Activated naive CD4-positive, alpha-beta T cell treated with Interleukin-2 at 50 U/mL for 16 hours (primary cell): ENCODE measurements at regions not wholly inside any gene's neighbourhood (a gene's known extent, or its start where the extent isn't known, plus 50 kb on each side); places are given as distances from the start of the nearest gene placed in this dataset.

Experiments
- DNase-seq: peaks from one replicate; pipeline ENCODE4 v3.0.0-alpha.2; 2020

DNA sequence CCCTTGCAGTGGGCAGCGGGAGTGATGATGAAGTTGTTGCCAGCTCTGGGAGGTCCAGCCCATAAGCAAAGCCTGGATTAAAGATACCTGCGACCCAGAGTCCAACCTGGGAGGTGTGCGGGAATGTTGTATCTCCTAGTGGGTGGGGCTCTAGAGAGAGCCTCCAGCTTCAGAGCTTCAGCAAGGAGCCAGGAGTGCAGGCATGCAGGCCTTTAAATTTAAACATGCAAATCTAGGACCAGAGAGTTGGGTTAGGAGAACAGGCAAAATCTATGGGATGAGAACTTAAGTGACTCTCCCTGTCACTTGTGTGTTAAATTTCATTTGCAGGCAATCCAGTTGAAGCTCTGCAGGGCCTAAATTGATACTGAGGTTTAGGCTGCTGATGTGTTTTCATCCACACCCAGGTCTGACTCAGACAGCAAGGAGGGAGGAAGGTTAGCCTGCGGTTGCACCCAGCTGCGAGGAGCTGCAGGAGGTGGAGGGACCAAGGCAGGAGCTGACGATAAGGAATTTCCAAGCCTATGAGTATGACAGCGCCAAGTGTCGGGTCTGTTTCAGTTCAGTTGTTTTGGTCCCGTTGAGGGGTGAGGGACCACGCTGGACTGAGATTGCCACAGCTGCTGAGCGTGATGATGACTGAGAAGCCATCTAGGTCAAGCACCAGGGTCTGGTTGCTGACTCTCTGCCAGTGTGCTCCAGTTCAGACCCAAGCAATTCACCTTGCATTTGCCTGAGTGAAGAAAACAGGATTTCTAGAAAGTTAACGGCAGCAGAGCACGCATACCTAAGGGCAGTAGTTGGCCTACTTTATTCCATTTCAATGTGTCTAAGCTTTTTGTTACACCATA lies 243.0 kb downstream of the ICE1 start:
- no peak for DNase-seq

DNA sequence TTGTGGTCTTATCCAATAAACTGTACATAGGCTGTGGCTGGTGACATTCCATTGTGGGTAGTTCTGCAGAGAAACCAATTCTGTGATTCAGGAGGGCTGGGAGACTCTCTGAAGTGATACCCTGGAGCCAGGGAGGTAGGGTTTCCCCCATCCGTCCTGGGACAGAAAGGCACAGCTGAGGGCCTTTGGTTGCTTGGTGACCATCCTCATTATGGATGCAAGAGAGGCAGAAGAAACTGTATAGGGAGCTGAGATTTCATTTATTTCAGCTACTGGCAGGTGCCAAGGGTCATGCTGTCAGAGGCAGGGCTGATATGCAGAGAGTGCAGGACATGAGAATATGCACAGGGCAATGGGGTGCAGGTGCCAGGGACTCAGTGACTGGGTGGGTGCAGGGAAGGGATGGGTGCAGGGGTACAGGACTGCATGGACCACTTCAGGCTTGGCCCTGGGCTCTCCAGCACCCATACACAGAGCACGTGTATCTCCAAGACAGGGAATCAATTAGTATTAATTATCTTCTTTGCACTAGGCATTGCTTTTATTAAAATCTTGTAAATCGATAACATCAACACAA lies 236.5 kb downstream of the ICE1 start:
- no peak for DNase-seq

DNA sequence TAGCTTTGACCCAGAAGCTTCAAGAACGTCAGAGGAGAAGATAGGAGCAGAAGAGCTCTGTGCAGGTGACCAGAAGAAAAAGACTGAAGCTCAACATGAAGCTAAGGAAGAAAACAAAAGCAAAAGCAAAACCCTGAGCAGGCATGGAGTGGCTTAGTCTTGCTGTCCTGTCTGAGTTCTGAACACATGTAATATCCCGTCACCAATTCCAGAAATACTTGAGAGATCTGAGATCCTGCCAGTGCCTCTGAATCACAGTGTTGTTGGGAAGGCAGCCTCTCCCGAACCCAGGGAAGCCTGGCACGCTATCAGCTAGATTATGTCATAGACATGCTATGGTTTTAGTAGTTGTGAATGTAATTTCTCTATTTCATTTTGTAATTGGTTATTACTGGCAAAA lies 235.7 kb downstream of the ICE1 start:
- DNase-seq: no peak

DNA sequence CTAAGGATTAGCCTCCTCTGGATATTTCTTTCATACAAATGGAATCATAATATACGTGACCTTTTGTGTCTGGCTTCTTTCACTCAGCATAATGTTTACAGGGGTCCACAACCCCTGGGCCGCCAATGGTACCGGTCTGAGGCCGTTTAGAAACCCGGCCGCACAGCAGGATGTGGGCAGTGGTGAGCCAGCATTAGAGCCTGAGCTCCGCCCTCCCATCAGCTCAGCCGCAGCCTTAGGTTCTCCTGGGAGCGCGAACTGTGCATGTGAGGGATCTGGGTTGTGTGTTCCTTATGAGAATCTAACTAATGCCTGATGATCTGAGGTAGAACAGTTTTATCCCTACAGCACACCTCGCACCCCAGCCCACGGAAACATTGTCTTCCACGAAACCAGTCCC lies 229.7 kb downstream of the ICE1 start:
- DNase-seq: no peak

DNA sequence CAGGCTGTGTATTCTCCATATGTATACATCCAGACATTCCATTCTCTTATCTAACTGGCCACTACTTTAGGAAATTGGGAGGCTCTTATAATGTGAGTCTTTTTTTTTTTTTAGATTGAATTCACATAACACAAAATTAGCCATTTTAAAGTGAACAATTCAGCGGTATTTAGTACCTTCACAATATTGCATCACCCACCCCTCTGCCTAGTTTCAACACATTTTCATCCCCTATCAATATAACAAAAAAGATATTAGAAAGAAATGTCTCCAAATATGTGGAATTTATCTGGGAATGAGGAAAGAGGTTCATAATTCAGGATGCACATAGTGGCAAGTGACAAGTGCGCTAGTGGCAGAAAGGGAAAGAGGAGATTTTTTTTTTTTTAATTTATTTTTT lies 228.5 kb downstream of the ICE1 start:
- DNase-seq: no peak

DNA sequence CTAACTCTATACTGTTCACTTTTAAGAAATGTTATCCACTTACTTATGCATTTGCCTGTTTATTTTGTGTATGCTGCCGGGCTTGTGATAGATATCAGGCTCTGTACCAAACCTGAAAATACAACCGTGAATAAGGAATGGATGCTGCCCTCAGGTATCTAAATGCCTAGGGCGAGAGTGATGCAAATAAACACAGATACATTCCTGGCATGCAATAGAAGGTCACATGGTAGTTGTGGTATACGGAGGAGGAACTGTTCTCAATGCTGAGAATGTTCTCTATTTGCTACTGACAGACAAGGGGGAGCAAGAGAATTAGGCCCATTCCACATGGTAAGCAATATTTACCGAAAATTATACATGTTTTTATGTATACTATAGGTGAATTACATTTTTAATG lies 227.8 kb downstream of the ICE1 start:
- no peak for DNase-seq

DNA sequence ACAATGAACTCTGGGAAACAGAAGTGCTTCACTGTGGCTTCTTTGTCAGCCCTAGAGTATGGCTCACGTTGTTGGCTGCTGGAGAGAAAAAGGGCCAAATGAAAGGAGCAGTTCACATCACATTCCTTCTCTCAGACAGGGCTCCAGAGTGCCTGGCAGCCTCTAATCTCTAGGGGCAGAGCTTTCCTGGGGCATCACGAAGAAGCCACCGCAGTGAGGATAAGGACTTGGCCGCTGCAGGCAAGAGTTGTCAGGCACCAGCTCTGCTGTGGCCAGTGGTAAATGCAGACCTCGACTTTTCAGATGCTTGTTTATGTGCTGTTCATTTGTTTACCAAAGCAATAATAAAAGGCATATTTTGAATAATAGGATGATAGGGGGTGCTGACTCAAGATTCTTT lies 227.2 kb downstream of the ICE1 start:
- no peak for DNase-seq

DNA sequence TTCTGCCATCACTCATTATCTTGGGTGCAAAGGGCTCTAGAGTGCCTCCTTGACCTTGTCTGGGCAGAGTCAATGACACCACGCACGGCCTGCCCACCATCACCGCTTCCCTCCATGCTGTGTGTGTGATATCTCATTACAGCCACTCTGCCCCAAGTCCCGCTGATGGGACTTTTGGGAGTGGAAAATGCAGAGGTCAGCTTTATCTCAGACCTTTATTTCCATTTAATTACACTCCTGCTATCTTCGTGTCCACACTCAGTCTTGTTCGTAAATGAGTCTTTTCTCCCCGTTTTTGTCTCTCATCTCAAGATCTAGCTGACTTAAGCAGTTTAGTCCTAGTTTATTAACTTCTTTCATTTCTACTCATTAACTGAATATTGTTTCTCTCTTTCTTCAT lies 226.2 kb downstream of the ICE1 start:
- DNase-seq: no peak

DNA sequence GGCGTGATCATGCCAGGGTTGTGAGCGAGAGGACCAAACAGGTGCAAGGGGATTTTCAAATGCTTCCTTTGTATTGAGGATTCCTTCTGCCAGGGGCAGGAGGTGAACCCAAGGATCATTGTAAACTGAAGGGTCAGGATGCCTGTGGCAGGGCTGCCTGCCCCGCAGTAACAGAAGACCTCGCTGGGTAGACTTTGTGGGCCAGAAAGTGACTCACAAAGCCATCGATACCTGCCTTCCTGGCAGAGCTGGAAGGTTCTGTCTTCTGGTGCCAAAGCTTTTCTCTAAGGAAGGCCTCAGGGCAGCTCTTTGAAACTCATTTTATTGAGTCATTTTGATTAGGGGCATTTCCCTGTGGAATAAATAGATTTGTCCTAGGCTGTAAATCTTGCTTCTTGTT lies 223.4 kb downstream of the ICE1 start:
- no peak for DNase-seq

DNA sequence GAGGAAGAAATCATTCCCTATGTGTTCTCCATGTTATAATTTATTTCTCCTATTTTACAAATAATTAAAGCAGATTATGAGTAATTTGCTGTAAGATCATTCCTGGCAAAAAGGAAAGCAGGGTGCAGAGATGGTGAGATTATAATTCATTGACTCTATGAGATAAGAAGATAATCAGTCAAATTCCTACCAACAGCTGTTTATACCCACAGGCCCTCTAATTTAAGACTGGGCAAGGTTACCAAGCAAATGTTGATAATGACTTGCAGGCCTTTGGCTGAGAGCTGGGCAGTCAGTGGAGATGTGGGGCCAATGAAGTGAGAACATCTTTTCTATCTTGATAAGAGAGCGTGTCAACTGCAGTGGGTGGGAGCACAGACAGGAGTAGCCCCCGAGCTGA lies 222.7 kb downstream of the ICE1 start:
- DNase-seq: no peak

DNA sequence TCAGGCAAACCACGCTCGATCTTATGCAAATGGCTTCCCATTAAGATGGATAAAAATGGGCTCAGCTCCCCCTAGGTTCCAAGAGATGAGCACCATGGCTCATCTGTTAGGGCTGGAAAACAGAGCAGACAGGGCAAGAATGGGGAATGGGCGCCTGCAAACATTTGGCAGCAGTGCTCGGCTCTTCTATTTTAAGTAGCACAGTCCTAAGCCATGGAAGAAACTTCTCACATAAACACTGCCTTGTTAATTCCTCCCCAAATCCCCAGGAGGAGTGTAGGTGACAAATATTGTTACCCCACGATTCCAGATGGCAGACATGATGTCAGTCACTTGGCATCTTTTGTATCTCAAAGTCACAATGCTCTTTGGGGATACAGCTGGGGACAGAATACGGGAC lies 221.8 kb downstream of the ICE1 start:
- no peak for DNase-seq

DNA sequence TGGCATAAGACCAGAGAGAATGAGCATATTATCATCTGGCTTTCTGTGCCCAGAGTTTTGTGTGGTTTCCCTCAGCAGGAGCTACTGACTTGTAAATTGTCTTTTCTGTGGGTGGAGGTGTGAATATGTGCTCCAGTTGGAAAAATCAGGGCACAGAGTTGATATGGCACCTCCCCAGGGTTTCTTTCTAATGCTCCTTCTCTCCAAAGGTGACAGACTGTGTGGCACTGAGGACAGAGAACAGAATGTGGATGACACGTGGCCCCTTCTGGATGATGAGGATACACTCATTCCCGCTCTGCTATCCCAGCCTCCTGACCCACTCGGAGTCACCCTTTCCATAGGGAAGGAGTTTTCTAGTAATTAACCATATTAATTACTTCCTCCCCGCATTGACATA lies 221.0 kb downstream of the ICE1 start:
- DNase-seq: no peak

DNA sequence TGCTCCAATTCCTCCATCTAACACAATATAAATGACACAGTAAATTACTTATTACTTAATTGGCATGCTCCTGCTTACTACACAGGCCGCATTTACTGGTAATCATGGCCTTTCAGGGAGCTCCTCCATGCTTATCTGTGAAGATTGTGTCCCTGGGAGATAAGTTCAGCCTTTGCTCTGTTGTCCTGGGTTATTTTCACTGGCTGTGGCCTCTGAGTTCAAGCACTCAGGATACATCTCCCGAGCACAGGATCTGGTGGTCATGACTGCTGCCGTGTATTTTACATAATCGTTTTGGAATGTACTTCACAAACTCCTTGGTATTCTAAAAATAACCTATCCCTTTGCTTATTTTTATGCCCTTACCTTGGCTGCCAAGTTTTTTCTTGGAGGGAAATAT lies 215.7 kb downstream of the ICE1 start:
- DNase-seq: no peak

DNA sequence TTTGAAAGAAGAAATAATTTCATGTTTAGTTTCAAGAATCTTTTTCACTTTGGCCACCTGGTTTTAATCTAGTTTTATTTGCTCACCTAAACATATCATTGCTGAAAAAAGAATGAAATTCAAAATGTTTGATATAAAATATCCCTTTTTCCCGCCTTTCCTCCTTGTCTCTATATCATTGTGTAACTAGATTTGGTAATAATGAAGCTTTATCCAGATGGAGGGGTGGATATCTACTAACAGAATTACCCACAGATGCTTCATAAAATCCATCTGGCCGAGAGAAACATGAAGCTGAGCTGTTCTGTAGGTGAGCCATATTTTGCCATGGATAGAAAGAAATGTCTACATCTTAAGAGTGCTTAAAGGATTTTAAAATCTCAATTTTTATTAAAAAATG lies 214.7 kb downstream of the ICE1 start:
- no peak for DNase-seq

DNA sequence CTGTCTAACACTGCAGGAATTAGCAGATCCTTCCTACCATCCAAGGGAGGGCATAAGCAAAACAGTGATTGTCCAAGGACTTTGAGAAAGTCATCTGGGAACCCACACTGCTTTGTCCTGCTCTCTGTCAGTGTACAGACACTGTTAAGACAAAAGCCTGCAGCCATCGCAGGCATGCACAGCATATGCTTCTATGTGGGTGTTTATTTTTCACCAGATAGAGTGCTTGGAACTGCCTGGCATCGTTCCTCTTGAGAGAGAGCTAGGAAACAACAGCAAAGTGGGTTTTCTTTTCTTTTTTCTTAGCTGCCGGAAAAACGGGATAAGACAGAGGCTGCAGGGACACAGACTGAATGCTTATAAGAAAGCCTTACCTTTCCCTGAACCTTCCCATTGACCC lies 212.3 kb downstream of the ICE1 start:
- DNase-seq: no peak

DNA sequence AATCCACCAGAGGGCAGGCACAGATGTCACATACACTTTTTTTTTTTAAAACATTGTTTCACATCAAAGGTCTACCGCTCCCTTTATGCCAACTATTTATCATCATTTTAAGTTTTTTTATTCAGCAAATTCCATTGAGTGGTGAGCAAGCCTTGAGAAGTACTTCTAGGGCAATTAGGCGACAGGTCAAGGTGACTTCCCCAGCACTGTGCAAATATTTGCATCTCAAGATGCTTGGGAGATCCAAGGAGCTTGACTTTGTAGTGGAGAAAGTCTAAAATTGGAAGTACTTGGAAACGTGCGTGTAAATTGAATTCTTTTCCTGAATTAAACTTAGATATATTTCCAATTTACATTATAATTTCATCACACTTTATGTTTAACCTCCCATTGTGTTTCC lies 211.1 kb downstream of the ICE1 start:
- no peak for DNase-seq

DNA sequence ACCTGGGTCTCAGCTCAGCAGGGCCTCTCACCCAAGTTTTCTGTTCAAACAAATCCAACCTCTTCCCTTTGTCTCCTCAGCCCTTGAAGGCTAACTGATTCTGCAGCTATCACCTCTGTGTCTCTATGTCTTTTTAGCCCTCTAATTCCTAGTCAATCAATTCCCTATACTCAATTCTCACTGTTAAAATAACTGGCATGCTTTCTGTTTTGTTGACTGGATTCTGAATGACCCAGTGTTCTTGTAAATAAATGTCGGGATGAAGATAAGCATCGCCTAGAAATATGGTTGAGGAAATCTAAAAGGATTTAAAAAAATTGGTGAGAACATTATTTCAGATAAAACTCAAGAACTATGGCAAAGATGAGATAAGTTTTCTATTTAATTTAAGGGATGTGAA lies 210.2 kb downstream of the ICE1 start:
- no peak for DNase-seq

DNA sequence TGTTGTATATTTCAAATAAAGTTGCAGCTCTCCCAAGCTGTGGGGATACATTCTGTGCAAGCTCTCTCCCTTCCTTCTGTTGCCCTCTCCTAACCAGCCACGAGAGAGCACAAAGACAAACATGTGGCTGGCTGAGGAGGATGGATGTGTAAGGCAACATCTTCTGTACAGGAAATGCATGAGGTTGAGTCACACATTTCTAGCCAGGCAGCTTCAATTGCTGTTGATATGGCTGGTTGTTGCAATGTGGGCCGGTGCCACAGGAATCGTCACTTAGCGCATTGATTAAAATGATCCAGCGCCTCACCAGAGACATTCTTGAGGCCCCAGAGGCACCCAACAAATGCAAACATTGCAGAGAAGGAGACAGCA lies 207.1 kb downstream of the ICE1 start:
- no peak for DNase-seq

DNA sequence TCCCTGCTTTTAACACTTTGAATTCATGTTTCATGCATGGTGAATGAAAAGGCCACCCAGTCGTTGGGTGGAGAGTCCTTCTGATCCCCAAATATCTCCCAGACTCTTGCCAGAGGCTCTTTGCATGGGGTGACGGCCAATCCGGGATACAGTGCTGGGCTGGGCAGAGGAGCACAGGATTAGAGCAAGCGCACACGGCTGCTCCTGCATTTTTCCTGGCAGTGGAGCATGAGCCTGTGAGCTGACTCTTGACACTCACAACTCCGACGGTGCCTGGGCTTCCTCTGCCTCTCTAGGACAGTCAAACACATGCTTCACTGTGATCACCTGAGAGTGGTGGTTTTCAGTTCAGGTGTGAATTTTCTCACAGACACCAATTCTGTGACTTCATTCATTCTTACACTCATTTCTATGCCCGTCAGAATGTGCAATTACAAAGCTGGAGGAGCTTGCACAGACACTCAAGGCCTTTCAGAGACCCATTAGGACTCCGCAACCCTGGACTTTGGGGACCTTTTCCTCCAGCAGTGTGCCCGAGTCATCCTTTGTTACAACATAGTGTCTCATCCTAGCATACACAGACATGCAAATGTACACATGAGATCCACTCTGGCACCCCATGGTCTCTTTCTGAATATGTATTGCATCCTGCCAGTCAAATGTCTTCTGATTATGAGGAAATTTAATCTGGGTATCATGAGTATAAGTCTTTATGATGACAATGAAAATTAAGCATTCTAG lies 206.6 kb downstream of the ICE1 start:
- no peak for DNase-seq

DNA sequence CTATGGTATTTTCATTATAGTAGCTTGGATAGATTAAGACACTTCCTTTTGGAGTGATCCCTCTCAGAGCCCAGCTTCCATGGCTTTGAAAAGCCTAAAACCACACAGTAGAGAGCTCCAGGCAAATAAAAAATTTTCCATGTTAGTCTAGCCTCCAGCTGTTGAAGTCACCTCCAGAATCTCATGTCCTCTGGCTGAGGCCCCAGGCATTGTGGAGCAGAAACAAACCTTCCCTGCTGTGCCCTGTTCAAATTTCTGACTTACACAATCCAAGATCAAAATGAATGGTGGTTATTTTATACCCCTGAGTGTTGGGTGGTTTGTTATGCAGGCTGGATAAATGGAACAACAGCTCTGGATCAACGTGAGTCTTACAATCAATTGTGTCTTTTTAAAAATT lies 203.9 kb downstream of the ICE1 start:
- DNase-seq: no peak

DNA sequence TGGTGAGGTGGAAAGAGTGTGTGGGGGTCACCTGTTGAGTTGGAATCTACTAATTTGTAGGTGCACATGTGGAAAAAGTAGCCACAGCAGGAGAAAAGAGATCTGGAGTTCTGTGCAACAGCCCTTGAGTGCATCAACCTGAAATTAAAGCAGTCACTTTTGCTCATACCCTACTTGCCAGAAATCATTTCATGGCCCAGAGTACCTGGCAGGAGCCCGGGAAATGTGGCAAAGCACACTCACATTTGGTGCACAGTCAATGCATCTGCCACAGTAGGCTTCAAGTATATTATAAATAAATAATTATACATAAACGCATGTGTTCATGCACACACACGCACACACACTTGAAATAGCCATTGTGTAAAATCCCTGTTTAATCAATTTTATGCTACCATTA lies 203.0 kb downstream of the ICE1 start:
- DNase-seq: no peak

DNA sequence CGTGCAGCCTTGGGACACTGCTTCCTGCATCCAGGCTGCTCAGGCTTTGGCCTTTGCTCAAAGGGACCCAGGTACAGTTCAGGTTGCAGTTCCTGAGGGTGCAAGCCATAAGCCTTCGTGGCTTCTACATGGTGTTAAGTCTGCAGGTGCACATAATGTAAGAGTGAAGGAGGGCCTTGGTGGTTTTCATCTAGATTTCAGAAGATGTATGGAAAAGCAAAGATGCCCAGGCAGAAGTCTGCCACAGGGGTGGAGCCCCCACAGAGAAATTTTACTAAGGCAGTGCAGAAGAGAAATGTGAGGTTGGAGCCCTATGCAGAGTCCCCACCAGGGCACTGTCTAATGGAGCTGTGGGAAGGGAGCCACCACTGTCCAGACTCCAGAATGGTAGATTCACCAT lies 200.9 kb downstream of the ICE1 start:
- no peak for DNase-seq

DNA sequence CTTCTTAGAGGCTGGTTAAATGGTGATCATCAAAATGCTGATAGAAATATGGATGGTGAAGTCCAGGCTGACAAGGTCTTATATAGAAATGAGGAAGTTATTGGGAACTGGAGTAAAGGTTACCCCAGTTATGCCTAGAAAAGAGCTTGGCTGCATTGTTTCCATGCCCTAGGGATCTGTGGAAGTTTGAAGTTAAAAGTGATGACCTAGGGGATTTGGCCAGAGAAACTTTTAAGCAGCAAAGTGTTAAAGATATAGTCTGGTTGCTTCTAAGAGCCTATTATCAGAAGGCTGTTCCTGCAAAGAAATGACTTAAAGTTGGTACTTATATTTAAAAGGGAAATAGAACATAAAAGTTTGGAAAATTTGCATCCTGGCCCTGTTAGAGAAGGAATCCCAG lies 200.3 kb downstream of the ICE1 start:
- DNase-seq: no peak

DNA sequence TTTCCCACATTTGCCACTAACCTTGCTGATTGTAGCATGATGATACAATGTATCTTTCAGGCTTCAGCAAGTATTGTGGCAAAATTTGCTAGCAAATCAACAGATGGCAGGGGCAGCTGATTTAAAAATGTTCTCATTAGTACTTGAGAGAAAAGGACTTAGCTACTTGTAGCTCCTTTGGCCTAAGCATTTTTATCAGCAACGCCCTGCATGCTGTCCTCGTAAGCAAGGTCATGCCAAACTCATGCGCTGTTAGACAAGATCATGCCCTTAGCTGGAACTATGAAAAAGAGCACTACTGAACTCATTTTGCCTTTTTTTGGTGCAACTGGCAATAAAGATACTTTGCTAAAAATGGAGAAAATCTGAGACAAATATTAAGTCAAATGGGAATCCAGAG lies 197.1 kb downstream of the ICE1 start:
- DNase-seq: no peak
